Mucosa of gallbladder (tissue), 1 donor: ENCODE measurements at regions not wholly inside any gene's neighbourhood (a gene's known extent, or its start where the extent isn't known, plus 50 kb on each side); places are given as distances from the start of the nearest gene placed in this dataset.

Experiments used
- DNase-seq: peaks from one replicate; pipeline ENCODE4 v3.0.0-alpha.2; 2020; ENCODE audit warnings: low spot score
- donor health status: DM: no; HTN: no; CAD: no.

GRCh38 chr14:75371297-75371696 lies 56.5 kb upstream of the JDP2 start:
- DNase-seq, result no peak

- no peak for DNase-seq
Measured at GRCh38 chr14:75372260-75372659, 55.6 kb upstream of the JDP2 start.

DNA sequence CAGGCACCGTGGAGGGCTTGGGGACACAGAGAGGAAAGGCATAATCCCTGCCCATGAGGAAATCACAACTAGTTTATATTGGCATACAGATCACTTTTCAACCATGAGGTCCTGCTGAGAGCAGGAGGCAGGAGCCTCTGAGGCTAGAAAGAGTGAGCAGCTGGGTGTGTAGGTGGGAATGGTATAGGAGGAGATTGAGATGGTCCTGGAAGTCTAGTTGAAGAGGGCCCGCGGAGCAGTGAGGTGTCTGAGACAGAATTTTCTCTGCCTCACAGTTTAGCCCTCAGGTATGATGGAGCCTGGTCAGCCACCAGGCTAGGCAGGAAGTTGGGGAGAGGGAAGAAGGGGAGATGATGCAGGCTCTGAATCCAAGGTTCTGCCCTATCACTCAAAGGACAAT lies 54.7 kb upstream of the JDP2 start:
- no peak for DNase-seq

GRCh38 chr14:75373616-75374015 lies 54.2 kb upstream of the JDP2 start:
- DNase-seq, result no peak

- DNase-seq, result no peak
Measured at GRCh38 chr14:75374911-75375310, 52.9 kb upstream of the JDP2 start.

GRCh38 chr14:75375983-75376382 lies 51.8 kb upstream of the JDP2 start:
- no peak for DNase-seq
